ENCODE measurements at regions not wholly inside any gene's neighbourhood (a gene's known extent, or its start where the extent isn't known, plus 50 kb on each side); places are given as distances from the start of the nearest gene placed in this dataset.

DNA sequence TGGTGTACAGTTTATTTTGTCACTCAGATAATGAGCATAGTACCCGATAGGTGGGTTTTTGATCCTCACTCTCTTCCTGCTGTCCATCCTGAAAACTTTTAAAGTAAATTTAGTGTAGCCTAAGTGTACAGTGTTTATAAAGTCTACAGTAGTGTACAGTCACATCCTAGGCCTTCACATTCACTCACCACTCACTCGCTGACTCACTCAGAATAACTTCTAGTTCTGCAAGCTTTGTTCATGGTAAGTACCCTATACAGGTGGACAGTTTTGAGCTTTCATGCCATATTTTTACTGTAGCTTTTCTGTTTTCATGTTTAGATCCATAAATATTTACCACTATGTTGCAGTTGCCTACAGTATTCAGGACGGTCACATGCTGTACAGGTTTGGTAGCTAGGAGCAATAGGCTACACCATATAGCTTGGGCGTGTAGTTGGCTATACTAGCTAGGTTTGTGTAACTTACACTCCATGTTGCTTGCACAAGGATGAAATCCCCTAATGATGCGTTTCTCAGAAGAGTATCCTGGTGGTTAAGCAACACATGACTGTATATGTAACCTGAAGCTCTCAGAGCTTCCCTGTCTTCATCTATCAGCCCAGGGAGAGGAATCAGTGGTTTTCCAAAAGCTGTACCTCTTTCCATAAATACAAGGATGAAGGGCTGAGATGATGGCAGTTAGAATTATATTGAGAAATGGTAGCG, 87.6 kb upstream of the SLC25A26 start:
- FAIRE-seq: no peak

DNA sequence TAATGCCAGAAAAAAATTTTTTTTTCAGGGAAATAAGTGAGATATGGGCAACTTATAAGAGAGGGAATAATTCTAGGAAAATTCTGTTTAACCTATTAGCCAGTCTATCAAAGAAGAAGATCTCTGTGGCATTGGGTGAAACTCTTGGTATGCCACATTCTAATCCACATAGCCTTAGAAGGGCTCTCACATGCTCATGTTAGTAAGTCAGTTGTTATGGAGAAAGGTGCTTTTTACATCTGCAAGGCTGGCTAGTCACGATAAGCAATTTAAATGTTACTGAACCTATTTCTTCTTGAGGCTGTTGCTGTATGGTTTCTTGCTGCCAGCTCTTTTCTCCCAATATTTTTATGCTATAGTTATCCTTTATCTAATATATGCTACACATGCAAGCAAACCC, 89.9 kb upstream of the MAGI1 start:
- FAIRE-seq (no peak), DNase-seq (ENCODE audit: insufficient read length, low spot score) (no peak)

More for the DNA sequence above, 87.6 kb upstream of the SLC25A26 start:
- DNase-seq (ENCODE audit: insufficient read length, low spot score): no peak

- DNase-seq (ENCODE audit: insufficient read length, low spot score) (no peak), FAIRE-seq (no peak)
Measured at GRCh38 chr3:66121318-66121717, 82.6 kb upstream of the MAGI1 start.

GRCh38 chr3:66115858-66116654, 77.3 kb upstream of the MAGI1 start:
- DNase-seq (ENCODE audit: insufficient read length, low spot score) (no peak), FAIRE-seq (no peak)

GRCh38 chr3:66113542-66113941, 74.8 kb upstream of the MAGI1 start:
- DNase-seq (ENCODE audit: insufficient read length, low spot score) (no peak), FAIRE-seq (no peak)

- no peak for FAIRE-seq
- no peak for DNase-seq (ENCODE audit: insufficient read length, low spot score)
Measured at GRCh38 chr3:66110840-66111239, 72.1 kb upstream of the MAGI1 start.

DNA sequence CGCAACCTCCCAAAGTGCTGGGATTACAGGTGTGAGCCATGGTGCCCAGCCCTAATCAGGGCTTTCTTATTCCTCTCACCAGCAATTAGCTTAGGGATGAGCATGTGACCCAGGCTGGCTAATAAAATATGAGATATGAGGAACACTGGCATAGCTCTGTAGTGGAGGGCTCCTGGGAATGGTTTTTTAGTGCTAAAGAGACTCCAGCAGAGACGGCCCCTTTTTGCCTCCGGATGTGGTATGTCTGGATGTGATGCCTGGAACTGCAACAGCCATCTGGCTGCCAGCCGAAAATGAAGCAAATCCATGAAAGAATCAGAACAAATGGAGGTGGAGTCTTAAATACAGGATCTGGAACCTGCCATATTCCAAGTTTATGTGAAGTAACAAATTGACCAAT, 69.1 kb upstream of the MAGI1 start:
- DNase-seq (ENCODE audit: insufficient read length, low spot score) (no peak), FAIRE-seq (no peak)

- DNase-seq (ENCODE audit: insufficient read length, low spot score): no peak
- no peak for FAIRE-seq
Measured at GRCh38 chr3:66106788-66107187, 68.1 kb upstream of the MAGI1 start.

DNA sequence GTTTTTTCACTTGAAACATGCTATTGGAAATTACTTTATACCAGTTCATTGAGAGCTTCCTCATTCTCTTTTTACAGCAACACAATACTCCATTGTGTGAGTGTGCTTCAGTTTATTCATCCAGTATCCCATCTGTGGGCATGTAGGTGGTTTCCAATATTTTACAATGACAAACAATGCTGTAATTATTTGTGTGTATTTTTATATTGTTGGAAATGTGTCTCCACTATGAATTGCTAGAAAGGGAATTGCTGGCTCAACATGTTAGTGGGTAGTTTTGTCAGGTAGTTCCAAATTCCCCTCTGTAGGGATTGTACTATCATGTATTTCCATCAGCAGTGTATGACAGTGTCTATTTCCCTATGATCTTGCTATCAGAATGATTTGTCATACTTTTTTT, 65.8 kb upstream of the MAGI1 start:
- no peak for FAIRE-seq
- no peak for DNase-seq (ENCODE audit: insufficient read length, low spot score)

GRCh38 chr3:66103729-66104128, 65.0 kb upstream of the MAGI1 start:
- no peak for FAIRE-seq
- no peak for DNase-seq (ENCODE audit: insufficient read length, low spot score)

DNA sequence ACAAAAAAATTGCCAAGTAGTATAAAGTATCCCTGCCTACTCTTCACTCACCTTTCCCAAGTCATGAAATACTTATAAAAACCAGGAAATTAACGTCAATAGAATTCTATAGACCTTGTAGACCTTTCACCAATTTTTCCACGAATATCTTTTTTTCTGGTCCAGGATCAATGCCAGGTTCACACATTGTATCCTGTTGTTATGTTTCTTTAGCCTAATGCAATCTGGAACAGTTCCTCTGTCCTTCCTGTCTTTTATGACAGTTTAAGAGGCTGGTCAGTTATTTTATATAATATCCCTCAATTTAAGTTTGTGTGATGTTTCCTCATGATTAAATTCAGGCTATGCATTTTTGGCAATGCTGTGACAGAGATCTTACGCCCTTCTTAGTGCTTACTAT, 63.2 kb upstream of the MAGI1 start:
- no peak for DNase-seq (ENCODE audit: insufficient read length, low spot score)
- no peak for FAIRE-seq

DNA sequence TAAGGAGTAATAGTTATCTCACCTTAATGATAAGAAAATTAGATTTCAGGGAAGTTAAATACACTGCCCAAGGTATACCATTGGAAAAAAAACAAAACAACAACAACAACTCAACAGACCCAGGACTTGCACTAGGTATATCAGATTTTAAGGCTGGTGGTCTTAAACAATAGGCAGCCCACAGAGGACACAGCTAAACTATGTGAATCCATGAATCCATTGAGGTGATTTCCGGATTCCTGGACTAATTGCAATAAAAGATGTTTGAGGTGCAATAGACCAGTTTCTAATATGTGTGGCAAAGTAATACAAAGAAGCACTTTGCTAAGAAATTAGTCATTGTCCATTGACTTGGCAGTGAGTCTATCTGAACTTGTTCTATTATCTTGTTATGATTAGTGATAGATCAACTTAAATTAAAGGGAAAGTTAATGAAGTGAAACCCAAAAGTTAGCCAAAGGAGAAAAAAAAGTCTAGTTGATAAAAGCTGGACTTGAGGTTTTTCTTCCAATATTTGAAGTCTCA, 60.9 kb upstream of the MAGI1 start:
- DNase-seq (ENCODE audit: insufficient read length, low spot score) (no peak), FAIRE-seq (no peak)

GRCh38 chr3:66098436-66098835, 59.7 kb upstream of the MAGI1 start:
- no peak for DNase-seq (ENCODE audit: insufficient read length, low spot score)

GRCh38 chr3:66097647-66098046, 58.9 kb upstream of the MAGI1 start:
- no peak for FAIRE-seq
- DNase-seq (ENCODE audit: insufficient read length, low spot score): no peak

More at GRCh38 chr3:66098436-66098835, 59.7 kb upstream of the MAGI1 start:
- FAIRE-seq: no peak

- DNase-seq (ENCODE audit: insufficient read length, low spot score) (no peak), FAIRE-seq (no peak)
Measured at GRCh38 chr3:66095295-66096001, 56.7 kb upstream of the MAGI1 start.

GRCh38 chr3:66093981-66094380, 55.3 kb upstream of the MAGI1 start:
- DNase-seq (ENCODE audit: insufficient read length, low spot score): no peak
- no peak for FAIRE-seq

GRCh38 chr3:66092175-66092995, 53.7 kb upstream of the MAGI1 start:
- DNase-seq (ENCODE audit: insufficient read length, low spot score) (no peak), FAIRE-seq (no peak)
